ENCODE measurements at regions not wholly inside any gene's neighbourhood (a gene's known extent, or its start where the extent isn't known, plus 50 kb on each side); places are given as distances from the start of the nearest gene placed in this dataset.

GRCh38 chr7:19552576-19552975 is 156.3 kb downstream of the POLR1F start:
- TF ChIP-seq, protein P1, sequence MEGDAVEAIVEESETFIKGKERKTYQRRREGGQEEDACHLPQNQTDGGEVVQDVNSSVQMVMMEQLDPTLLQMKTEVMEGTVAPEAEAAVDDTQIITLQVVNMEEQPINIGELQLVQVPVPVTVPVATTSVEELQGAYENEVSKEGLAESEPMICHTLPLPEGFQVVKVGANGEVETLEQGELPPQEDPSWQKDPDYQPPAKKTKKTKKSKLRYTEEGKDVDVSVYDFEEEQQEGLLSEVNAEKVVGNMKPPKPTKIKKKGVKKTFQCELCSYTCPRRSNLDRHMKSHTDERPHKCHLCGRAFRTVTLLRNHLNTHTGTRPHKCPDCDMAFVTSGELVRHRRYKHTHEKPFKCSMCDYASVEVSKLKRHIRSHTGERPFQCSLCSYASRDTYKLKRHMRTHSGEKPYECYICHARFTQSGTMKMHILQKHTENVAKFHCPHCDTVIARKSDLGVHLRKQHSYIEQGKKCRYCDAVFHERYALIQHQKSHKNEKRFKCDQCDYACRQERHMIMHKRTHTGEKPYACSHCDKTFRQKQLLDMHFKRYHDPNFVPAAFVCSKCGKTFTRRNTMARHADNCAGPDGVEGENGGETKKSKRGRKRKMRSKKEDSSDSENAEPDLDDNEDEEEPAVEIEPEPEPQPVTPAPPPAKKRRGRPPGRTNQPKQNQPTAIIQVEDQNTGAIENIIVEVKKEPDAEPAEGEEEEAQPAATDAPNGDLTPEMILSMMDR (IDR thresholded peaks at IDR 0.05): no peak
- TF ChIP-seq POLR2A (IDR thresholded peaks at IDR 0.05) (no peak), EP300 (IDR thresholded peaks at IDR 0.05) (no peak)

All from gastroesophageal sphincter (tissue), 3 donors.